GM20000 (cell line): ENCODE measurements at regions not wholly inside any gene's neighbourhood (a gene's known extent, or its start where the extent isn't known, plus 50 kb on each side); places are given as distances from the start of the nearest gene placed in this dataset.

Experiments used
- DNase-seq: peaks from one replicate; pipeline ENCODE4 v3.0.0; 2012; ENCODE audit warnings: low spot score
- CTCF ChIP-seq: IDR thresholded peaks from 2 replicates; pipeline ENCODE4 v1.5.1; 2012; ENCODE audit warnings: mild to moderate bottlenecking, control low read depth; ENCODE audit errors: extremely low read depth, missing control alignments

GRCh38 chr17:55620945-55621344 lies 101.7 kb downstream of the TMEM100 start:
- DNase-seq: no peak
- no peak for TF ChIP-seq CTCF

GRCh38 chr17:55620023-55620422 lies 102.6 kb downstream of the TMEM100 start:
- TF ChIP-seq CTCF: no peak
- DNase-seq: no peak

DNA sequence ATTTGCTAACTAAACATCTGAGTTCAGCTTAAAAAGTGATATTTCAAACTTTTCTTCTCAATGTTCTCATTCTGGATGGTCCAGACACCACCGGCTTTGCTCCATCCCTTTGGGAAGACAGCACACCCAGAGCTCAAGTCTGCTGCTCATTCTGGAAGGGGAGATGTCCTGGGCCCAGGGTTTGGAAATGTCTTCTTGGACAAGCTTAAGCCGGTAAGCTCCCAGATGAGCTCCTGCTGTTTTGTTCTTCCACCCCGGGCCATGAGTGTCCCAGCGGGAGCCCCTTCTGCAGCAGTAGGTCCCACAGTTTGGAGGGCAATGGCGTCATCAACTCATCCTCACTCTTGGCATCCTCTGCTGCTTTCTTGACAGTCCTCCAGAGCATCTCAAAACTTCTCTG lies 105.2 kb downstream of the TMEM100 start:
- no peak for DNase-seq
- TF ChIP-seq CTCF: no peak

GRCh38 chr17:55614061-55614460 lies 102.8 kb upstream of the SMIM36 start:
- no peak for DNase-seq
- TF ChIP-seq CTCF: no peak

DNA sequence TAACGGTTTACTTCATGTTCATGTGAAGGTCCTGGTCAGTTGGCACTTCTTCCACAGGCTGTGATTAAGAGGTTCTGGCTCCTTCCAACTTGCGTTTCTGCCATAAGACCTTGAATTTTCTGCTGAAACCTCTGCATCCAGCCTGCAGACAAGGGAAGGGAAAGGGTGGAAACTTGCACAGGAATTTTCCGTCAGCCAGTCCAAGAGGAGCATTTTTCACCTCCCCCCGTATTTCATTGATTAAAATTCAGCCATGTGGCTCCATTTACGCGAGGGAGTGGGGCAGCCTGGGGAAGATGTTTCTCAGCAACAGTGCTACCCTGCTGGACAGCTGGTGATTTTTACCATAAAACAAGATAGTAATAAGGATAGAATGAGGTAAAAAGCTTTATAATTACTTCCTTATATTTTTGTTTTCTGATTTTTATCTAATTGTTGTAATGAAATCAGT lies 101.5 kb upstream of the SMIM36 start:
- TF ChIP-seq CTCF: no peak
- DNase-seq: no peak

DNA sequence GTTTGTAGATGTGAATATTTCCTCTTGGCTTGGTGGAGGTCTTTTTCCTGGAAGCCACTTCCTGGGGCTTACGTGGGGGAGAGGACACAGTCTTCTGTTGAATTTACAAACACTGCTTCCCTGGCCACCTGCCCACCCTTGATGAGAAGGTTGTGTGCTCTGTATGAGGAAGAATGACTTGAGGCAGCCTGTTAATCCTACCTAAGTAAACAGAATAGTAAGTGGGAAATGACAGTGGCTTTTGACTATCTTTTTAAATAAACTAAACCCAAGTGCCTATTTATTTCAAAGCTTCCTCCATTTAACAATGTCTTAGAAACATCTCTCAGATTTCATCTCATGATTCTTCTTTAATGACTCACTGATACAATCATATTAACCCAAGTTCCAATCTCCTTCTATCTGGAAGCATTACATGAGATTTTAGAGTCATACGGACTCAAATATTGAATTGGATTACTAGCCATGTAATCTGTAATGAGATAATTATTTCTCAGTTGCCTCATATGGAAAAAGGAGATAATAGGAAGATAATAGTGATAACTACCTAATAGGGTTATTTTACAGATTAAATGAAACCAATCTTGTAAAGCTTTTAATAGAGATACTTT lies 96.6 kb upstream of the SMIM36 start:
- no peak for DNase-seq

GRCh38 chr17:55606488-55606815 lies 95.2 kb upstream of the SMIM36 start:
- DNase-seq: no peak
- TF ChIP-seq CTCF: no peak

More for the DNA sequence above, 96.6 kb upstream of the SMIM36 start:
- no peak for TF ChIP-seq CTCF
